Neural cell (in vitro differentiated cells): ENCODE measurements at regions not wholly inside any gene's neighbourhood (a gene's known extent, or its start where the extent isn't known, plus 50 kb on each side); places are given as distances from the start of the nearest gene placed in this dataset.

Experiments
- H2AFZ ChIP-seq: fragments of 200-600, 300-800 bp; sonication (generic), shearing (Covaris generic); 2 replicates; pipeline ENCODE4 v1.6.0; 2014; ENCODE audit warnings: low read depth, mild to moderate bottlenecking, antibody characterized with exemption, low read length, moderate library complexity
- H3F3A ChIP-seq: fragments of 200-600 bp; shearing (Covaris generic); 2 replicates; pipeline ENCODE4 v1.6.1; 2016; ENCODE audit warnings: mild to moderate bottlenecking, moderate library complexity, mixed read lengths, antibody characterized with exemption, low read length; ENCODE audit not compliant: insufficient read depth, poor library complexity, severe bottlenecking
- H3K27ac ChIP-seq: fragments of 200-600, 300-800 bp; sonication (generic), shearing (Covaris generic); 2 replicates; pipeline ENCODE4 v1.5.1; 2014; ENCODE audit warnings: mild to moderate bottlenecking, low read length, moderate library complexity
- H3K27me3 ChIP-seq: fragments of 300-800, 200-600 bp; sonication (generic), shearing (Covaris generic); 2 replicates; pipeline ENCODE4 v1.6.0; 2014; ENCODE audit warnings: mild to moderate bottlenecking, low read depth, low read length, moderate library complexity; ENCODE audit not compliant: insufficient read depth
- H3K36me3 ChIP-seq: fragments of 300-800, 200-600 bp; sonication (generic), shearing (Covaris generic); 2 replicates; pipeline ENCODE4 v1.5.1; 2014; ENCODE audit warnings: mild to moderate bottlenecking, antibody characterized with exemption, low read length, moderate library complexity; ENCODE audit not compliant: insufficient read depth
- H3K4me2 ChIP-seq: fragments of 300-800, 200-600 bp; sonication (generic), shearing (Covaris generic); 2 replicates; pipeline ENCODE4 v1.6.0; 2014; ENCODE audit warnings: mild to moderate bottlenecking, low read length
- H3K4me3 ChIP-seq: fragments of 300-800, 200-600 bp; sonication (generic), shearing (Covaris generic); 2 replicates; pipeline ENCODE4 v1.5.1; 2014; ENCODE audit warnings: mild to moderate bottlenecking, low read length, moderate library complexity
- H3K79me2 ChIP-seq: fragments of 200-600 bp; shearing (Covaris generic); replicated peaks from 2 replicates; pipeline ENCODE4 v1.6.0; 2014; ENCODE audit warnings: mild to moderate bottlenecking, low read length, moderate library complexity; ENCODE audit not compliant: insufficient read depth
- H3K9ac ChIP-seq: fragments of 300-800, 200-600 bp; sonication (generic), shearing (Covaris generic); 2 replicates; pipeline ENCODE4 v1.6.1; 2016; ENCODE audit warnings: mild to moderate bottlenecking, low read length, mixed read lengths
- H3K9me2 ChIP-seq: fragments of 200-600 bp; shearing (Covaris generic); 2 replicates; pipeline ENCODE4 v1.6.1; 2016; ENCODE audit warnings: mild to moderate bottlenecking, low read length, mixed read lengths; ENCODE audit not compliant: insufficient read depth
- H3K9me3 ChIP-seq: fragments of 200-600, 300-800 bp; sonication (generic), shearing (Covaris generic); 2 replicates; pipeline ENCODE4 v1.6.1; 2016; ENCODE audit warnings: mild to moderate bottlenecking, mixed run types, low read length, moderate library complexity, mixed read lengths
- H4K20me1 ChIP-seq: fragments of 200-600 bp; shearing (Covaris generic); 2 replicates; pipeline ENCODE4 v1.6.1; 2016; ENCODE audit warnings: mild to moderate bottlenecking, mixed run types; ENCODE audit not compliant: insufficient read depth
- EP300 ChIP-seq: fragments of 450-650 bp; conservative IDR thresholded peaks from 2 replicates; pipeline ENCODE4 v1.6.1; 2014; ENCODE audit warnings: antibody characterized with exemption, mild to moderate bottlenecking, moderate library complexity; ENCODE audit not compliant: poor library complexity, severe bottlenecking
- EZH2 ChIP-seq: fragments of 200-600, 300-800 bp; shearing (Covaris generic), sonication (generic); IDR thresholded peaks from 2 replicates; pipeline ENCODE4 v1.6.1; 2014; ENCODE audit warnings: antibody characterized with exemption, low read length, borderline replicate concordance, mild to moderate bottlenecking; ENCODE audit not compliant: insufficient read depth, poor library complexity, severe bottlenecking
- MXI1 ChIP-seq: fragments of 450-650 bp; conservative IDR thresholded peaks from 2 replicates; pipeline ENCODE4 v1.6.1; 2014; ENCODE audit warnings: antibody characterized with exemption, mild to moderate bottlenecking; ENCODE audit not compliant: poor library complexity, severe bottlenecking
- POLR2AphosphoS5 ChIP-seq: IDR thresholded peaks from 2 replicates; pipeline ENCODE4 v1.6.1; 2012
- RAD21 ChIP-seq: fragments of 450-650 bp; conservative IDR thresholded peaks from 2 replicates; pipeline ENCODE4 v1.6.1; 2014; ENCODE audit warnings: antibody characterized with exemption, mild to moderate bottlenecking, moderate library complexity
- SMC3 ChIP-seq: fragments of 450-650 bp; conservative IDR thresholded peaks from 2 replicates; pipeline ENCODE4 v1.6.1; 2014; ENCODE audit warnings: antibody characterized with exemption, mild to moderate bottlenecking, moderate library complexity; ENCODE audit not compliant: poor library complexity
- TAF1 ChIP-seq: IDR thresholded peaks from 2 replicates; pipeline ENCODE4 v1.6.1; 2012; ENCODE audit warnings: low read depth
- TF ChIP-seq, protein P1 (sequence below): fragments of 450-650 bp; IDR thresholded peaks from 2 replicates; pipeline ENCODE4 v1.5.1; 2014; ENCODE audit warnings: antibody characterized with exemption, mild to moderate bottlenecking, moderate library complexity; ENCODE audit not compliant: poor library complexity, severe bottlenecking
- TF ChIP-seq, protein P2 (sequence below): IDR thresholded peaks from 2 replicates; pipeline ENCODE4 v1.6.1; 2012; ENCODE audit warnings: borderline replicate concordance

DNA sequence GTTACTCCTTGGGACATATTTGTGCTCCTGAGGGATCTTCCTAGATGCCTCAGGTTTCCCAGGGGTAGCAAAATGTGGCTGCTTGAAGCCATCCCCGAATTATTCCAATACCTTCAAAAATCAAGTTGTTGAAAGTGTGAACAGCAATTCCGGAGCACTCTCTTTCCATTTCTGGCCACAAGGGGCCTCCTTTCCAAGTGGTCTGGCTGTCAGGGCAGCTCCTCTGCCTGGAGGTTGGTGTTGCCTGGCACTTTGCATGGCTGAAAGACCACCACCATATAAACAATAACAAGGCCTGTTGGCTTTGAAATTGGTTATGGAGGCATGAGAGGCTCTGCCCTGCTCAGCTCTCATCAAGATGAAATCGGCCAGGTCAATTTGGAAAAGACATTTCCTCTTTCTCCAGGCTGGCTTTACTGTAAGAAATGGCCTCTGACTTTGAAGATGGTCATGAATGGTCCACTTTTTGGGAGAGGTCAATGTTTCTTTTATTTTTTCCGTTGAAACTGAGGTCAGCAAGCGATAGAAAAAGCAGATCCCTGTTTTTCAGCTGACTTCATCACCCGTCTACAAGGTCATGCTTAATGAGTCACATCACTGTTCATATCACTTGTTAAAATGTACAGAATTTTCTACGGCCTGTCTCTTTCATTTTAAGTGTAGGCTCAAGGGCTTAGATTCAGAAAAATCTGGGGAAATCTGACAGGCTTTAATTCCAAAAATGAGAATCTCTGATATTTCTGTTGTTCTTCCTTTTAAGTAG lies 481.1 kb upstream of the ZNF608 start:
- H3K9me2 ChIP-seq: no peaks in the 10 kb centered on the region
- H3K4me2 ChIP-seq: no peak overlapping the region
- no peak overlapping the region for H3K9ac ChIP-seq
- H3K4me3 ChIP-seq: no peak overlapping the region
- no peaks in the 10 kb centered on the region for H3F3A ChIP-seq
- H2AFZ ChIP-seq: no peak overlapping the region
- no peaks in the 10 kb centered on the region for H3K27me3 ChIP-seq
- no peaks in the 10 kb centered on the region for H3K9me3 ChIP-seq
- H3K79me2 ChIP-seq: no peaks in the 10 kb centered on the region
- no peaks in the 10 kb centered on the region for H3K36me3 ChIP-seq
- TF ChIP-seq POLR2AphosphoS5 (no peak), RAD21 (no peak), TAF1 (no peak), EP300 (no peak), EZH2 (no peak), MXI1 (no peak), SMC3 (no peak)
- TF ChIP-seq, protein P1, sequence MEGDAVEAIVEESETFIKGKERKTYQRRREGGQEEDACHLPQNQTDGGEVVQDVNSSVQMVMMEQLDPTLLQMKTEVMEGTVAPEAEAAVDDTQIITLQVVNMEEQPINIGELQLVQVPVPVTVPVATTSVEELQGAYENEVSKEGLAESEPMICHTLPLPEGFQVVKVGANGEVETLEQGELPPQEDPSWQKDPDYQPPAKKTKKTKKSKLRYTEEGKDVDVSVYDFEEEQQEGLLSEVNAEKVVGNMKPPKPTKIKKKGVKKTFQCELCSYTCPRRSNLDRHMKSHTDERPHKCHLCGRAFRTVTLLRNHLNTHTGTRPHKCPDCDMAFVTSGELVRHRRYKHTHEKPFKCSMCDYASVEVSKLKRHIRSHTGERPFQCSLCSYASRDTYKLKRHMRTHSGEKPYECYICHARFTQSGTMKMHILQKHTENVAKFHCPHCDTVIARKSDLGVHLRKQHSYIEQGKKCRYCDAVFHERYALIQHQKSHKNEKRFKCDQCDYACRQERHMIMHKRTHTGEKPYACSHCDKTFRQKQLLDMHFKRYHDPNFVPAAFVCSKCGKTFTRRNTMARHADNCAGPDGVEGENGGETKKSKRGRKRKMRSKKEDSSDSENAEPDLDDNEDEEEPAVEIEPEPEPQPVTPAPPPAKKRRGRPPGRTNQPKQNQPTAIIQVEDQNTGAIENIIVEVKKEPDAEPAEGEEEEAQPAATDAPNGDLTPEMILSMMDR: no peak
- TF ChIP-seq, protein P2, sequence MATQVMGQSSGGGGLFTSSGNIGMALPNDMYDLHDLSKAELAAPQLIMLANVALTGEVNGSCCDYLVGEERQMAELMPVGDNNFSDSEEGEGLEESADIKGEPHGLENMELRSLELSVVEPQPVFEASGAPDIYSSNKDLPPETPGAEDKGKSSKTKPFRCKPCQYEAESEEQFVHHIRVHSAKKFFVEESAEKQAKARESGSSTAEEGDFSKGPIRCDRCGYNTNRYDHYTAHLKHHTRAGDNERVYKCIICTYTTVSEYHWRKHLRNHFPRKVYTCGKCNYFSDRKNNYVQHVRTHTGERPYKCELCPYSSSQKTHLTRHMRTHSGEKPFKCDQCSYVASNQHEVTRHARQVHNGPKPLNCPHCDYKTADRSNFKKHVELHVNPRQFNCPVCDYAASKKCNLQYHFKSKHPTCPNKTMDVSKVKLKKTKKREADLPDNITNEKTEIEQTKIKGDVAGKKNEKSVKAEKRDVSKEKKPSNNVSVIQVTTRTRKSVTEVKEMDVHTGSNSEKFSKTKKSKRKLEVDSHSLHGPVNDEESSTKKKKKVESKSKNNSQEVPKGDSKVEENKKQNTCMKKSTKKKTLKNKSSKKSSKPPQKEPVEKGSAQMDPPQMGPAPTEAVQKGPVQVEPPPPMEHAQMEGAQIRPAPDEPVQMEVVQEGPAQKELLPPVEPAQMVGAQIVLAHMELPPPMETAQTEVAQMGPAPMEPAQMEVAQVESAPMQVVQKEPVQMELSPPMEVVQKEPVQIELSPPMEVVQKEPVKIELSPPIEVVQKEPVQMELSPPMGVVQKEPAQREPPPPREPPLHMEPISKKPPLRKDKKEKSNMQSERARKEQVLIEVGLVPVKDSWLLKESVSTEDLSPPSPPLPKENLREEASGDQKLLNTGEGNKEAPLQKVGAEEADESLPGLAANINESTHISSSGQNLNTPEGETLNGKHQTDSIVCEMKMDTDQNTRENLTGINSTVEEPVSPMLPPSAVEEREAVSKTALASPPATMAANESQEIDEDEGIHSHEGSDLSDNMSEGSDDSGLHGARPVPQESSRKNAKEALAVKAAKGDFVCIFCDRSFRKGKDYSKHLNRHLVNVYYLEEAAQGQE: no peak
- no peak overlapping the region for H3K27ac ChIP-seq
- no peaks in the 10 kb centered on the region for H4K20me1 ChIP-seq

DNA sequence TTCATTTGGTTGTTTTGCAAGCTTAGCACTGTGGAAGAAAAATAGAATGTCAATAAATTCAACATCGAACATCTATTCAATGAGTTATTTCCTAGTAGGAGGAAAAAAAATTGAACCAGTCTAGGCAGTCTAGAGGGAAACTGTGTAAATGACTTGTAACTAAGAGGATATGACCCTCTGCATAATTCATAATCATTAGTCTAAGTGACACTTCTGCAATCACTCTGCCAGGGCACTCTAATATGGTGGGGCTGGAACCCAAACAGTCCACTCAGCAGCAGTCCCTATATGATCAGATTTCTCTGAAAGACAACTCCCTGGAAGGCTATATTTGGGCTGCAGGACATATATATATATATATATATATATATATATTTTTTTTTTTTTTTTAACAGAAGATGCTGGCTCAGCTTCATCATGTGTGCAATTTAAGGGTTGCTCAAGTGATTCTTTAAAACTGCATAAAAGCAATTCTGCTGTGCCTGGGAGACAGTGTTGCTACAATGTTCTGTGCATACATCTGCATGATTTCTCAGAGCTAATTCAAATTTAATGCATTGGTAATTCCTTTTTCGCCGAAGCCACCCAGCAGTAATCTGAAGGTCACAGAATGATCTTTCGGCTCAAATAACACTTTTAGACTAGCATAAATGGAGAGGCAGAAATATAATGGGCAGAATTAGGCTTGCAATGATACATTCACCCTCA lies 482.1 kb upstream of the ZNF608 start:
- H3K4me2 ChIP-seq: no peak overlapping the region
- no peaks in the 10 kb centered on the region for H3K79me2 ChIP-seq
- no peak overlapping the region for H3K4me3 ChIP-seq
- H3K36me3 ChIP-seq: no peaks in the 10 kb centered on the region
- no peaks in the 10 kb centered on the region for H3K9me2 ChIP-seq
- no peaks in the 10 kb centered on the region for H3F3A ChIP-seq
- no peak overlapping the region for H3K9ac ChIP-seq
- H3K9me3 ChIP-seq: no peaks in the 10 kb centered on the region
- H4K20me1 ChIP-seq: no peaks in the 10 kb centered on the region
- H3K27me3 ChIP-seq: no peaks in the 10 kb centered on the region
- no peak overlapping the region for H2AFZ ChIP-seq
- TF ChIP-seq TAF1 (no peak), RAD21 (no peak), MXI1 (no peak), POLR2AphosphoS5 (no peak), EP300 (no peak)
- TF ChIP-seq, protein P1: no peak
- TF ChIP-seq, protein P2: no peak
- H3K27ac ChIP-seq: no peak overlapping the region
